Right lobe of liver (tissue), 6 donors: ENCODE measurements at regions not wholly inside any gene's neighbourhood (a gene's known extent, or its start where the extent isn't known, plus 50 kb on each side); places are given as distances from the start of the nearest gene placed in this dataset.

Source experiments
- ATAC-seq, 4 donors: fragments of 200-7000 bp; cut with Tn5 transposase; one replicate each; pipeline ENCODE4 v1.9.1; 2020; ENCODE audit warnings: mild to moderate bottlenecking in 4 of 4, moderate library complexity in 4 of 4
- DNase-seq, 3 donors: peaks; one replicate each; pipeline ENCODE4 v3.0.0-alpha.2; 2020
- H3K27ac ChIP-seq, 3 donors: fragments of 200-600 bp; one replicate each; pipeline ENCODE4 v1.8.0; 2022
- H3K27me3 ChIP-seq, 2 donors: fragments of 200-600 bp; one replicate each; pipeline ENCODE4 v1.8.0; 2022
- H3K36me3 ChIP-seq, 4 donors: fragments of 200-600 bp; sonication (generic) in 1 of 4; one replicate each; pipeline versions ENCODE4 v1.5.1 to v1.8.0; 2017 to 2022; ENCODE audit warnings: control low read depth in 1 of 4
- H3K4me1 ChIP-seq, 4 donors: fragments of 200-600 bp; sonication (generic) in 1 of 4; one replicate each; pipeline versions ENCODE4 v1.5.1 to v1.8.0; 2017 to 2022; ENCODE audit warnings: control low read depth in 1 of 4
- H3K4me3 ChIP-seq, 3 donors: fragments of 200-600 bp; one replicate each; pipeline ENCODE4 v1.8.0; 2022
- H3K9me3 ChIP-seq, 4 donors: fragments of 200-600 bp; sonication (generic) in 1 of 4; one replicate each; pipeline versions ENCODE4 v1.5.1 to v1.8.0; 2017 to 2022; ENCODE audit warnings: control low read depth in 1 of 4
- POLR2A ChIP-seq: fragments of 450-650 bp; IDR thresholded peaks from one replicate; pipeline ENCODE4 v1.6.1; 2017; ENCODE audit warnings: antibody characterized with exemption, mild to moderate bottlenecking
- WGBS: methylation state at CpG from one replicate; pipeline ENCODE4 v1.1.6; 2018; ENCODE audit warnings: low coverage, low lambda C conversion rate; ENCODE audit not compliant: insufficient coverage; ENCODE audit errors: missing lambda C conversion rate; 5-methylcytosine and 5-hydroxymethylcytosine counted together
- intact Hi-C, 2 donors: fragments of 100-400 bp; cut with DNase I; formaldehyde crosslinking; loops; one replicate each; pipeline versions ENCODE4 v1.11.2 to v1.14.1; 2022
- TF ChIP-seq, protein P1 (sequence below), 4 donors: fragments of 200-600 bp in 3 of 4; fragments of 450-650 bp in 1 of 4; IDR thresholded peaks; one replicate each; pipeline versions ENCODE4 v1.5.1 to v1.8.0; 2016 to 2022; ENCODE audit warnings: antibody characterized with exemption in 4 of 4, mild to moderate bottlenecking in 2 of 4
- donor health status: DM: no; HTN: yes; CAD: no.
- donor health status: DM: no; HTN: no; CAD: no.
- donor health status: DM: no; HTN: no; CAD: no.
- donor health status: DM: no; HTN: yes; CAD: no.
- donor health status: DM: no; HTN: yes; CAD: no.

DNA sequence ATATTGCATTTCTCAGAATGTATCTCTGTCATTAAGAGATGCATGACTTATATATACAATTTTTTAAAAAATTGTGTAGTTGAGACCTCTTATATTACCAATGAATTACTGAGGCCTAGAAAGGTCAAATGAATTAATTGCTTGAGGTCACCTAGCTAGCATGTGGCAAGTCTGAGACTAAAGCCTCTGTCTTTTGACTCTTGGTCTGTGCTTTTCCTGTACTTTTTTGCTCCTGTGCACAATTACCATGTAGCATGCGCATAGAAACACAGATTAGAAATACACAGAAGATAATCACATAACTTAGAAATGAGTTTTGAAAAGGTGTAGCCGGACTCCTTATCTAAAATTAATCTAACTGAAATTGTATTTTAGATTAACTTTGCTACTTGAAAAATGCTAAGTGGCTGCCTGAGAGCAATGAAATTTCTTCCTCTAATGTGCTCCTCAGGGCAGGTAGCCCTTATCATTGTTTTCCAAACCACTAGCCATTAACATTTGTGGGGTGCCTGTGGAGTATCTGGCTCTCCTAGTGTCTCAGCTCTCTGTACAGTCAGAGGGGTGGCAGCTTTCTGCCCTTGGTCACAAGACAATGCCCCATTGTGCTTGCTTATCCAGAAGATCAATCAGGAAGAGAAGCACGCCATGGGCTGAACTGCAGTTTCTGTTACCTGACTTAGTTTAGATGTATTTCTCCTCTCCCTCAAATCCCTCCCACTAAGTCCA is 119.6 kb downstream of the RFC3 start:
- DNase-seq (no peak), ATAC-seq (no peak)
- Histone ChIP-seq H3K27ac (no peak overlapping the region), H3K27me3 (no peaks in the 10 kb centered on the region), H3K36me3 (no peaks in the 10 kb centered on the region), H3K9me3 (no peaks in the 10 kb centered on the region), H3K4me3 (no peak overlapping the region), H3K4me1 (peaks cover 0 to 6% (median under 1%) of the 10 kb centered on the region in 4 donors)
- intact Hi-C loops: no loop called here
- 90% methylated on average over 3 of the region's 3 CpGs for WGBS
- no peak for TF ChIP-seq POLR2A
- TF ChIP-seq, protein P1, sequence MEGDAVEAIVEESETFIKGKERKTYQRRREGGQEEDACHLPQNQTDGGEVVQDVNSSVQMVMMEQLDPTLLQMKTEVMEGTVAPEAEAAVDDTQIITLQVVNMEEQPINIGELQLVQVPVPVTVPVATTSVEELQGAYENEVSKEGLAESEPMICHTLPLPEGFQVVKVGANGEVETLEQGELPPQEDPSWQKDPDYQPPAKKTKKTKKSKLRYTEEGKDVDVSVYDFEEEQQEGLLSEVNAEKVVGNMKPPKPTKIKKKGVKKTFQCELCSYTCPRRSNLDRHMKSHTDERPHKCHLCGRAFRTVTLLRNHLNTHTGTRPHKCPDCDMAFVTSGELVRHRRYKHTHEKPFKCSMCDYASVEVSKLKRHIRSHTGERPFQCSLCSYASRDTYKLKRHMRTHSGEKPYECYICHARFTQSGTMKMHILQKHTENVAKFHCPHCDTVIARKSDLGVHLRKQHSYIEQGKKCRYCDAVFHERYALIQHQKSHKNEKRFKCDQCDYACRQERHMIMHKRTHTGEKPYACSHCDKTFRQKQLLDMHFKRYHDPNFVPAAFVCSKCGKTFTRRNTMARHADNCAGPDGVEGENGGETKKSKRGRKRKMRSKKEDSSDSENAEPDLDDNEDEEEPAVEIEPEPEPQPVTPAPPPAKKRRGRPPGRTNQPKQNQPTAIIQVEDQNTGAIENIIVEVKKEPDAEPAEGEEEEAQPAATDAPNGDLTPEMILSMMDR (IDR thresholded peaks at IDR 0.05): no peak

- H3K27ac ChIP-seq: no peak overlapping the region
- ATAC-seq (no peak), DNase-seq (no peak)
- WGBS: 80% methylated on average over 1 of the region's 1 CpG
- intact Hi-C loops: no loop called here
- H3K27me3 ChIP-seq: no peaks in the 10 kb centered on the region
- H3K36me3 ChIP-seq: no peaks in the 10 kb centered on the region
- H3K4me1 ChIP-seq: peaks cover 0 to 2% (median 0%) of the 10 kb centered on the region in 4 donors
- no peaks in the 10 kb centered on the region for H3K9me3 ChIP-seq
- no peak overlapping the region for H3K4me3 ChIP-seq
- TF ChIP-seq, protein P1 (IDR thresholded peaks at IDR 0.05): no peak
- TF ChIP-seq POLR2A: no peak
These were observed 122.3 kb downstream of the RFC3 start for GRCh38 chr13:33940256-33940655.

DNA sequence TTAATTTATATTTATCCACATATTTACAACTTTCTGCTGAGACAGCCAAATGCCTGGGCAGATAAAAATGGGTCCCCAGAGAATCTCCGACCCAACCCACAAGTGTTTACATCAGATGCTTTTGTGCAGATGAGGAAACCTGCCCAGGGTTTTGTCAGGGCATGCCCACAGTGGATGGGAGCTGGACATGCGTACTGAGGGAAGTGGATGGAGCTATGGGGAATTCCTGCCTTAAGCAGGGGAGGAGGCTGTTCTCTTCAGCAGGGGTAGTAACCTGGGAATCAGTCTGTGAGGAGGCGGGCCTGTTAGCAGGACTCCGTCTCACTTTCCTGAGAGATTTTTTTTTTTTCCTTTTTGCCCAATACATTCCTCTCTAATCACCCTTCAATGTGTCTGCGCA is 122.9 kb downstream of the RFC3 start:
- ATAC-seq (no peak), DNase-seq (no peak)
- H3K27me3 ChIP-seq: no peaks in the 10 kb centered on the region
- 92% methylated on average over 2 of the region's 5 CpGs for WGBS
- H3K27ac ChIP-seq: no peak overlapping the region
- H3K9me3 ChIP-seq: no peaks in the 10 kb centered on the region
- TF ChIP-seq, protein P1 (IDR thresholded peaks at IDR 0.05): no peak
- TF ChIP-seq POLR2A: no peak
- intact Hi-C loops: no loop called here
- no peaks in the 10 kb centered on the region for H3K4me1 ChIP-seq
- H3K36me3 ChIP-seq: no peaks in the 10 kb centered on the region
- H3K4me3 ChIP-seq: no peak overlapping the region

GRCh38 chr13:33945477-33945876 is 127.5 kb downstream of the RFC3 start:
- Histone ChIP-seq H3K36me3 (no peaks in the 10 kb centered on the region), H3K27ac (no peak overlapping the region), H3K27me3 (no peaks in the 10 kb centered on the region), H3K9me3 (no peaks in the 10 kb centered on the region), H3K4me1 (no peaks in the 10 kb centered on the region), H3K4me3 (no peak overlapping the region)
- TF ChIP-seq, protein P1 (IDR thresholded peaks at IDR 0.05): no peak
- TF ChIP-seq POLR2A: no peak
- ATAC-seq (no peak), DNase-seq (no peak)
- intact Hi-C loops: no loop called here
- WGBS: 93% methylated on average over 3 of the region's 4 CpGs
